ENCODE measurements at regions not wholly inside any gene's neighbourhood (a gene's known extent, or its start where the extent isn't known, plus 50 kb on each side); places are given as distances from the start of the nearest gene placed in this dataset.

- H3K4me3 ChIP-seq (ENCODE audit: low read depth, low read length): no peak overlapping the region
- no peaks in the 10 kb centered on the region for H3K36me3 ChIP-seq (ENCODE audit: control insufficient read depth in 2 of 2, insufficient read depth in 1 of 2, low read length in 2 of 2)
- no peaks in the 10 kb centered on the region for H3K4me1 ChIP-seq (ENCODE audit: control insufficient read depth, insufficient read depth, low read length)
- ChIA-PET CTCF (no interaction called here), POLR2A (no interaction called here)
- no peaks in the 10 kb centered on the region for H3K9me3 ChIP-seq (ENCODE audit: control insufficient read depth, insufficient read depth, low read depth, low read length)
- H3K27ac ChIP-seq (ENCODE audit: extremely low read depth, low read depth, low read length): no peak overlapping the region
- TF ChIP-seq, protein P1, sequence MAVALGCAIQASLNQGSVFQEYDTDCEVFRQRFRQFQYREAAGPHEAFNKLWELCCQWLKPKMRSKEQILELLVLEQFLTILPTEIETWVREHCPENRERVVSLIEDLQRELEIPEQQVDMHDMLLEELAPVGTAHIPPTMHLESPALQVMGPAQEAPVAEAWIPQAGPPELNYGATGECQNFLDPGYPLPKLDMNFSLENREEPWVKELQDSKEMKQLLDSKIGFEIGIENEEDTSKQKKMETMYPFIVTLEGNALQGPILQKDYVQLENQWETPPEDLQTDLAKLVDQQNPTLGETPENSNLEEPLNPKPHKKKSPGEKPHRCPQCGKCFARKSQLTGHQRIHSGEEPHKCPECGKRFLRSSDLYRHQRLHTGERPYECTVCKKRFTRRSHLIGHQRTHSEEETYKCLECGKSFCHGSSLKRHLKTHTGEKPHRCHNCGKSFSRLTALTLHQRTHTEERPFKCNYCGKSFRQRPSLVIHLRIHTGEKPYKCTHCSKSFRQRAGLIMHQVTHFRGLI (tag by site-specific recombination; IDR thresholded peaks at IDR 0.05): no peak
- TF ChIP-seq ZBTB1 (tag by site-specific recombination; IDR thresholded peaks at IDR 0.05): no peak
- TF ChIP-seq PBX3 (CRISPR knock-in tag; IDR thresholded peaks at IDR 0.05): no peak
- no peak for TF ChIP-seq ELK4 (IDR thresholded peaks at IDR 0.05; ENCODE audit: borderline replicate concordance, low read depth, low read length)
- no peak for TF ChIP-seq ZNF114 (tag by site-specific recombination; IDR thresholded peaks at IDR 0.05)
- TF ChIP-seq ZNF266 (tag by site-specific recombination; IDR thresholded peaks at IDR 0.05; ENCODE audit: low read depth): no peak
Measured at GRCh38 chrX:9373789-9374188, 91.1 kb upstream of the TBL1X start.

DNA sequence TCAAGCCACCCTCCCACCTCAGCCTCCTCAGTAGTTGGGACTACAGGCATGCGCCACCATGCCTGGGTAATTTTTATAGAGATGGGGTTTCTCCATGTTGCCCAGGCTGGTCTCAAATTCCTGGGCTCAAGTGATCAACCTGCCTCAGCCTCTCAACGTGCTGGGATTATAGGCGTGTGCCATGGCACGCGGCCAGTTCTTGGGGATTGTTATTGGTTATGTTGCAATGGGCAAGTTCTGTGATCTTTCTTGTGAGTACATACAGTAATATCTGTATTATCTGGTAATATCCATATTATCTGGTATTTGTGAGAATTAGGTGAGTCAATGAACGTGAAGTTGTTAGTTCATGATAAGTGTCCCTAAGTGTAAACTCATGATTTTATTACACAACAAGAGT is 90.3 kb upstream of the TBL1X start:
- ChIA-PET POLR2A (no interaction called here), CTCF (no interaction called here)
- H3K4me3 ChIP-seq (ENCODE audit: low read depth, low read length): no peak overlapping the region
- H3K36me3 ChIP-seq (ENCODE audit: control insufficient read depth in 2 of 2, insufficient read depth in 1 of 2, low read length in 2 of 2): no peaks in the 10 kb centered on the region
- no peaks in the 10 kb centered on the region for H3K4me1 ChIP-seq (ENCODE audit: control insufficient read depth, insufficient read depth, low read length)
- H3K9me3 ChIP-seq (ENCODE audit: control insufficient read depth, insufficient read depth, low read depth, low read length): no peaks in the 10 kb centered on the region
- TF ChIP-seq ZNF623 (tag by site-specific recombination; IDR thresholded peaks at IDR 0.05) (no peak), KLF9 (tag by site-specific recombination; IDR thresholded peaks at IDR 0.05; ENCODE audit: low read depth) (no peak), OVOL3 (tag by site-specific recombination; IDR thresholded peaks at IDR 0.05) (no peak), YY2 (tag by site-specific recombination; IDR thresholded peaks at IDR 0.05) (no peak), ZNF629 (tag by site-specific recombination; IDR thresholded peaks at IDR 0.05) (no peak), ZNF202 (tag by site-specific recombination; IDR thresholded peaks at IDR 0.05; ENCODE audit: borderline replicate concordance) (no peak), ZNF214 (tag by site-specific recombination; IDR thresholded peaks at IDR 0.05; ENCODE audit: borderline replicate concordance) (no peak), ZFP69B (tag by site-specific recombination; IDR thresholded peaks at IDR 0.05) (no peak)
- TF ChIP-seq, protein P2, sequence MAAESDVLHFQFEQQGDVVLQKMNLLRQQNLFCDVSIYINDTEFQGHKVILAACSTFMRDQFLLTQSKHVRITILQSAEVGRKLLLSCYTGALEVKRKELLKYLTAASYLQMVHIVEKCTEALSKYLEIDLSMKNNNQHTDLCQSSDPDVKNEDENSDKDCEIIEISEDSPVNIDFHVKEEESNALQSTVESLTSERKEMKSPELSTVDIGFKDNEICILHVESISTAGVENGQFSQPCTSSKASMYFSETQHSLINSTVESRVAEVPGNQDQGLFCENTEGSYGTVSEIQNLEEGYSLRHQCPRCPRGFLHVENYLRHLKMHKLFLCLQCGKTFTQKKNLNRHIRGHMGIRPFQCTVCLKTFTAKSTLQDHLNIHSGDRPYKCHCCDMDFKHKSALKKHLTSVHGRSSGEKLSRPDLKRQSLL (tag by site-specific recombination; IDR thresholded peaks at IDR 0.05): no peak
- no peak overlapping the region for H3K27ac ChIP-seq (ENCODE audit: extremely low read depth, low read depth, low read length)

DNA sequence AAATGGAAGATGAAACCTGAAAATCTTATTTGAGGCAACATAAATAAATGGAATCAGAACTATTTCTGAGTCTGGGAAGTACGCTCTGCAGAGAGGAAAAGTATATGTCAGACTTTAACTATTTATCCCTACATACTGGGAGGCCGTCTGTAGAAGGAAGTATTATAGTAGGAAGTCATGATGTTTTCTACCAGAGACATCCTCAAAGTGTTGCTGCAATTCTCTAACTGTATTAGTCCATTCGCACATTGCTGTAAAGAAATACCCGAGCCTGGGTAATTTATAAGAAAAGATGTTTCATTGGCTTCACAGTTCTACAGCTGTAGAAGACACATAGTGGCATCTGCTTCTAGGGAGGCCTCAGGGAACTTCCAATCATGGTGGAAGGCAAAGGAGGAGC is 88.7 kb upstream of the TBL1X start:
- Histone ChIP-seq H3K36me3 (ENCODE audit: control insufficient read depth in 2 of 2, insufficient read depth in 1 of 2, low read length in 2 of 2) (no peaks in the 10 kb centered on the region), H3K4me1 (ENCODE audit: control insufficient read depth, insufficient read depth, low read length) (no peaks in the 10 kb centered on the region), H3K9me3 (ENCODE audit: control insufficient read depth, insufficient read depth, low read depth, low read length) (no peaks in the 10 kb centered on the region), H3K4me3 (ENCODE audit: low read depth, low read length) (no peak overlapping the region), H3K27ac (ENCODE audit: extremely low read depth, low read depth, low read length) (no peak overlapping the region)
- CTCF ChIA-PET: no interaction called here
- TF ChIP-seq ZNF350 (tag by site-specific recombination; IDR thresholded peaks at IDR 0.05): no peak
- TF ChIP-seq, protein P3, sequence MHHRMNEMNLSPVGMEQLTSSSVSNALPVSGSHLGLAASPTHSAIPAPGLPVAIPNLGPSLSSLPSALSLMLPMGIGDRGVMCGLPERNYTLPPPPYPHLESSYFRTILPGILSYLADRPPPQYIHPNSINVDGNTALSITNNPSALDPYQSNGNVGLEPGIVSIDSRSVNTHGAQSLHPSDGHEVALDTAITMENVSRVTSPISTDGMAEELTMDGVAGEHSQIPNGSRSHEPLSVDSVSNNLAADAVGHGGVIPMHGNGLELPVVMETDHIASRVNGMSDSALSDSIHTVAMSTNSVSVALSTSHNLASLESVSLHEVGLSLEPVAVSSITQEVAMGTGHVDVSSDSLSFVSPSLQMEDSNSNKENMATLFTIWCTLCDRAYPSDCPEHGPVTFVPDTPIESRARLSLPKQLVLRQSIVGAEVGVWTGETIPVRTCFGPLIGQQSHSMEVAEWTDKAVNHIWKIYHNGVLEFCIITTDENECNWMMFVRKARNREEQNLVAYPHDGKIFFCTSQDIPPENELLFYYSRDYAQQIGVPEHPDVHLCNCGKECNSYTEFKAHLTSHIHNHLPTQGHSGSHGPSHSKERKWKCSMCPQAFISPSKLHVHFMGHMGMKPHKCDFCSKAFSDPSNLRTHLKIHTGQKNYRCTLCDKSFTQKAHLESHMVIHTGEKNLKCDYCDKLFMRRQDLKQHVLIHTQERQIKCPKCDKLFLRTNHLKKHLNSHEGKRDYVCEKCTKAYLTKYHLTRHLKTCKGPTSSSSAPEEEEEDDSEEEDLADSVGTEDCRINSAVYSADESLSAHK (tag by site-specific recombination; IDR thresholded peaks at IDR 0.05): no peak
- POLR2A ChIA-PET: interaction anchor here (0.6 kb wide), 1 partner anchor 63 kb away, joined by 3 read pairs; no protein-coding TSS in a partner anchor
